BE2C (cell line): ENCODE measurements at regions not wholly inside any gene's neighbourhood (a gene's known extent, or its start where the extent isn't known, plus 50 kb on each side); places are given as distances from the start of the nearest gene placed in this dataset.

Experiments
- DNase-seq: peaks from one replicate; pipeline ENCODE4 v3.0.0-alpha.2; 2020
- H3K27me3 ChIP-seq: fragments of 250-450 bp; sonication (Bioruptor Pico); 2 replicates; pipeline ENCODE4 v1.5.1; 2020; ENCODE audit warnings: mild to moderate bottlenecking
- H3K36me3 ChIP-seq: fragments of 250-450 bp; sonication (Bioruptor Pico); 2 replicates; pipeline ENCODE4 v1.5.1; 2020; ENCODE audit warnings: mild to moderate bottlenecking
- H3K4me1 ChIP-seq: fragments of 250-450 bp; sonication (Bioruptor Pico); 2 replicates; pipeline ENCODE4 v1.5.1; 2020
- H3K4me3 ChIP-seq: 2 replicates; pipeline ENCODE4 v1.5.1; 2011; ENCODE audit warnings: low read depth, low read length
- H3K9me3 ChIP-seq: fragments of 250-450 bp; sonication (Bioruptor Pico); 2 replicates; pipeline ENCODE4 v1.5.1; 2020
- CTCF ChIP-seq: IDR thresholded peaks from 2 replicates; pipeline ENCODE4 v1.5.1; 2012; ENCODE audit warnings: mild to moderate bottlenecking, low read depth, low read length

GRCh38 chr11:71330349-71330748 is 78.0 kb upstream of the SHANK2 start:
- H3K4me1 ChIP-seq: no peaks in the 10 kb centered on the region
- no peaks in the 10 kb centered on the region for H3K36me3 ChIP-seq
- no peak for TF ChIP-seq CTCF
- DNase-seq: no peak
- H3K9me3 ChIP-seq: no peaks in the 10 kb centered on the region
- no peak overlapping the region for H3K4me3 ChIP-seq
- no peaks in the 10 kb centered on the region for H3K27me3 ChIP-seq

- TF ChIP-seq CTCF: no peak
- Histone ChIP-seq H3K27me3 (no peaks in the 10 kb centered on the region), H3K36me3 (no peaks in the 10 kb centered on the region), H3K4me1 (no peaks in the 10 kb centered on the region), H3K9me3 (no peaks in the 10 kb centered on the region), H3K4me3 (no peak overlapping the region)
- DNase-seq: no peak
Measured at GRCh38 chr11:71329786-71330185, 77.4 kb upstream of the SHANK2 start.

GRCh38 chr11:71329165-71329510 is 76.8 kb upstream of the SHANK2 start:
- Histone ChIP-seq H3K36me3 (no peaks in the 10 kb centered on the region), H3K9me3 (no peaks in the 10 kb centered on the region), H3K4me3 (no peak overlapping the region), H3K4me1 (no peaks in the 10 kb centered on the region), H3K27me3 (no peaks in the 10 kb centered on the region)
- no peak for DNase-seq
- no peak for TF ChIP-seq CTCF

- Histone ChIP-seq H3K4me1 (no peaks in the 10 kb centered on the region), H3K27me3 (no peaks in the 10 kb centered on the region), H3K9me3 (no peaks in the 10 kb centered on the region), H3K4me3 (no peak overlapping the region), H3K36me3 (no peaks in the 10 kb centered on the region)
- TF ChIP-seq CTCF: no peak
- no peak for DNase-seq
Measured at GRCh38 chr11:71327156-71328085, 75.0 kb upstream of the SHANK2 start.

- Histone ChIP-seq H3K27me3 (no peaks in the 10 kb centered on the region), H3K9me3 (no peaks in the 10 kb centered on the region), H3K36me3 (no peaks in the 10 kb centered on the region), H3K4me1 (no peaks in the 10 kb centered on the region), H3K4me3 (no peak overlapping the region)
- TF ChIP-seq CTCF: no peak
- no peak for DNase-seq
Measured at GRCh38 chr11:71326328-71326940, 74.1 kb upstream of the SHANK2 start.
